GM19438 (cell line): ENCODE measurements at regions not wholly inside any gene's neighbourhood (a gene's known extent, or its start where the extent isn't known, plus 50 kb on each side); places are given as distances from the start of the nearest gene placed in this dataset.
"Not testable (repeated sequence)": the region's sequence is repeated elsewhere in the genome, so short reads cannot be mapped to it uniquely, and the experiment has no call there.

Experiments used
- ATAC-seq: cut with Tn5 transposase; IDR thresholded peaks from one replicate; pipeline ENCODE4 v1.9.1; 2021; ENCODE audit warnings: low read depth; ENCODE audit not compliant: unreplicated experiment

- no peak for ATAC-seq
These were observed 325.4 kb upstream of the SFSWAP start for GRCh38 chr12:131385313-131386166.

- ATAC-seq, result no peak
These were observed 324.7 kb upstream of the SFSWAP start for GRCh38 chr12:131386167-131386521.

- no peak for ATAC-seq
These were observed 324.1 kb upstream of the SFSWAP start for GRCh38 chr12:131386781-131387180.

- ATAC-seq, result no peak
These were observed 323.4 kb upstream of the SFSWAP start for GRCh38 chr12:131387281-131388163.

GRCh38 chr12:131388164-131389053, 322.5 kb upstream of the SFSWAP start:
- ATAC-seq, result not testable (repeated sequence)

- no peak for ATAC-seq
These were observed 321.6 kb upstream of the SFSWAP start for GRCh38 chr12:131389054-131390013.

- ATAC-seq, result no peak
These were observed 320.2 kb upstream of the SFSWAP start for GRCh38 chr12:131390412-131391334.

- no peak for ATAC-seq
These were observed 319.5 kb upstream of the SFSWAP start for GRCh38 chr12:131391399-131391798.

GRCh38 chr12:131394752-131395151, 316.1 kb upstream of the SFSWAP start:
- not testable (repeated sequence) for ATAC-seq

GRCh38 chr12:131395209-131395684, 315.6 kb upstream of the SFSWAP start:
- ATAC-seq, result not testable (repeated sequence)

GRCh38 chr12:131395971-131396573, 314.8 kb upstream of the SFSWAP start:
- no peak for ATAC-seq

GRCh38 chr12:131397493-131398181, 313.3 kb upstream of the SFSWAP start:
- no peak for ATAC-seq

GRCh38 chr12:131399000-131399399, 311.9 kb upstream of the SFSWAP start:
- no peak for ATAC-seq

- ATAC-seq, result not testable (repeated sequence)
These were observed 310.1 kb upstream of the SFSWAP start for GRCh38 chr12:131400668-131401294.

- ATAC-seq, result not testable (repeated sequence)
These were observed 308.8 kb upstream of the SFSWAP start for GRCh38 chr12:131401907-131402633.

- no peak for ATAC-seq
These were observed 308.0 kb upstream of the SFSWAP start for GRCh38 chr12:131402781-131403396.
